H1 (cell line): ENCODE measurements at regions not wholly inside any gene's neighbourhood (a gene's known extent, or its start where the extent isn't known, plus 50 kb on each side); places are given as distances from the start of the nearest gene placed in this dataset.

Experiments used
- CTCF ChIA-PET: fragments of 300-600 bp; sonication (Branson Sonifier 250); formaldehyde crosslinking; loops from one replicate; lab custom pipeline; 2021; ENCODE audit not compliant: partially characterized antibody; lab: Charles Lee
- POLR2A ChIA-PET: fragments of 300-600 bp; sonication (Branson Sonifier 250); formaldehyde crosslinking; loops from one replicate; lab custom pipeline; 2021; ENCODE audit warnings: inconsistent platforms; ENCODE audit not compliant: partially characterized antibody; lab: Charles Lee
- DNase-seq, 2 experiments: peaks; one replicate each; pipeline versions ENCODE4 v3.0.0 to v3.0.0-alpha.2; 2010 to 2022; ENCODE audit warnings: low spot score in 2 of 2, low read depth in 1 of 2, mixed read lengths in 1 of 2
- FAIRE-seq: peaks from 2 replicates; lab custom pipeline; 2011; peaks lifted over from hg19 to GRCh38; lab: Jason Lieb, UNC
- H2AFZ ChIP-seq: 2 replicates; pipeline ENCODE4 v1.8.1; 2012; ENCODE audit warnings: low read length, inconsistent platforms
- H2AK5ac ChIP-seq: 2 replicates; pipeline ENCODE4 v1.6.1; 2013; ENCODE audit warnings: low read depth, low read length
- H2BK120ac ChIP-seq: replicated peaks from 2 replicates; pipeline ENCODE3; 2013; ENCODE audit warnings: low read depth, low read length, inconsistent platforms
- H2BK12ac ChIP-seq: 2 replicates; pipeline ENCODE4 v1.6.1; 2013; ENCODE audit warnings: low read depth, low read length
- H2BK15ac ChIP-seq: 2 replicates; pipeline ENCODE4 v1.6.1; 2013; ENCODE audit warnings: low read length
- H2BK20ac ChIP-seq: 2 replicates; pipeline ENCODE4 v1.6.1; 2013; ENCODE audit warnings: low read length
- H2BK5ac ChIP-seq: 2 replicates; pipeline ENCODE4 v1.6.1; 2013; ENCODE audit warnings: low read depth, low read length
- H3K14ac ChIP-seq: 2 replicates; pipeline ENCODE4 v1.6.1; 2013; ENCODE audit warnings: inconsistent platforms; ENCODE audit not compliant: insufficient read length
- H3K18ac ChIP-seq: 2 replicates; pipeline ENCODE4 v1.6.1; 2013; ENCODE audit warnings: low read length; ENCODE audit errors: extremely low read depth
- H3K23ac ChIP-seq: 2 replicates; pipeline ENCODE4 v1.6.1; 2013; ENCODE audit warnings: inconsistent platforms; ENCODE audit not compliant: insufficient read length
- H3K23me2 ChIP-seq: 2 replicates; pipeline ENCODE4 v1.6.1; 2013; ENCODE audit warnings: low read depth, low read length
- H3K27ac ChIP-seq: 2 replicates; pipeline ENCODE4 v1.6.1; 2011; ENCODE audit warnings: low read depth, low read length, inconsistent platforms
- H3K27me3 ChIP-seq, 4 experiments: replicated peaks in 1 of 4; 1 replicate in 1 of 4; 2 replicates in 3 of 4; pipeline versions ENCODE4 v1.6.1 to v1.8.1; 2011 to 2013; ENCODE audit warnings: low read length in 3 of 4, mild to moderate bottlenecking in 3 of 4, inconsistent platforms in 2 of 4, mixed read lengths in 2 of 4, moderate library complexity in 1 of 4; ENCODE audit not compliant: control insufficient read depth in 3 of 4, insufficient read depth in 3 of 4; ENCODE audit errors: extremely low read depth in 1 of 4
- H3K36me3 ChIP-seq, 4 experiments: 2 replicates each; pipeline versions ENCODE4 v1.6.1 to v1.8.1; 2011 to 2013; ENCODE audit warnings: mild to moderate bottlenecking in 4 of 4, low read length in 3 of 4, moderate library complexity in 2 of 4, control low read depth in 1 of 4, inconsistent platforms in 1 of 4; ENCODE audit not compliant: insufficient read depth in 4 of 4, control insufficient read depth in 2 of 4
- H3K4ac ChIP-seq: replicated peaks from 2 replicates; pipeline ENCODE3; 2013; ENCODE audit warnings: low read length, low read depth, mixed read lengths, inconsistent platforms; ENCODE audit not compliant: insufficient read length
- H3K4me1 ChIP-seq, 4 experiments: replicated peaks in 1 of 4; 1 replicate in 1 of 4; 2 replicates in 3 of 4; pipeline versions ENCODE4 v1.6.1 to v1.8.1; 2011 to 2013; ENCODE audit warnings: low read length in 3 of 4, inconsistent platforms in 2 of 4, mixed read lengths in 1 of 4; ENCODE audit not compliant: insufficient read depth in 4 of 4, control insufficient read depth in 3 of 4
- H3K4me2 ChIP-seq, 2 experiments: 2 replicates each; pipeline versions ENCODE4 v1.6.1 to v1.8.1; 2011 to 2013; ENCODE audit warnings: low read depth in 2 of 2, low read length in 2 of 2, control low read depth in 1 of 2, inconsistent platforms in 1 of 2, mild to moderate bottlenecking in 1 of 2; ENCODE audit not compliant: insufficient read depth in 1 of 2
- H3K4me3 ChIP-seq, 4 experiments: fragments of 200-600, 300-600 bp in 1 of 4; sonication (generic), shearing (Covaris generic), sonication (Bioruptor Twin) in 1 of 4; 2 replicates each; pipeline versions ENCODE4 v1.5.1 to v1.8.1; 2011 to 2016; ENCODE audit warnings: low read length in 4 of 4, low read depth in 3 of 4, control low read depth in 2 of 4, inconsistent platforms in 2 of 4, mild to moderate bottlenecking in 2 of 4, mixed read lengths in 1 of 4, moderate library complexity in 1 of 4; ENCODE audit not compliant: insufficient read depth in 2 of 4; ENCODE audit errors: extremely low read depth in 1 of 4
- H3K56ac ChIP-seq: replicated peaks from 2 replicates; pipeline ENCODE3; 2013; ENCODE audit warnings: low read depth, mild to moderate bottlenecking, mixed read lengths, low read length, inconsistent platforms; ENCODE audit not compliant: insufficient read length
- H3K79me1 ChIP-seq: 2 replicates; pipeline ENCODE4 v1.6.1; 2013; ENCODE audit warnings: low read depth, low read length, control low read depth
- H3K79me2 ChIP-seq, 2 experiments: 2 replicates each; pipeline versions ENCODE4 v1.6.1 to v1.8.1; 2012 to 2013; ENCODE audit warnings: low read length in 2 of 2, mild to moderate bottlenecking in 2 of 2, inconsistent platforms in 1 of 2; ENCODE audit not compliant: insufficient read depth in 2 of 2, control insufficient read depth in 1 of 2
- H3K9ac ChIP-seq, 4 experiments: replicated peaks in 1 of 4; 1 replicate in 1 of 4; 2 replicates in 3 of 4; pipeline versions ENCODE4 v1.6.1 to v1.8.1; 2011 to 2013; ENCODE audit warnings: low read depth in 3 of 4, low read length in 3 of 4, control low read depth in 2 of 4, mild to moderate bottlenecking in 2 of 4, moderate library complexity in 2 of 4, inconsistent platforms in 1 of 4; ENCODE audit errors: extremely low read depth in 1 of 4
- H3K9me3 ChIP-seq, 2 experiments: 2 replicates each; pipeline versions ENCODE4 v1.6.1 to v1.8.1; 2012 to 2013; ENCODE audit warnings: mild to moderate bottlenecking in 2 of 2, moderate library complexity in 2 of 2, control low read depth in 1 of 2, inconsistent platforms in 1 of 2, low read depth in 1 of 2, low read length in 1 of 2, mixed read lengths in 1 of 2; ENCODE audit not compliant: insufficient read depth in 2 of 2
- H4K20me1 ChIP-seq, 2 experiments: replicated peaks in 1 of 2; 2 replicates each; pipeline versions ENCODE3 to v1.8.1; 2011 to 2013; ENCODE audit warnings: inconsistent platforms in 2 of 2, low read length in 2 of 2, mild to moderate bottlenecking in 1 of 2; ENCODE audit not compliant: insufficient read depth in 2 of 2, control insufficient read depth in 1 of 2
- H4K5ac ChIP-seq: 2 replicates; pipeline ENCODE4 v1.6.1; 2013; ENCODE audit warnings: low read length, low read depth, mixed read lengths, inconsistent platforms; ENCODE audit not compliant: insufficient read length
- H4K8ac ChIP-seq: 2 replicates; pipeline ENCODE4 v1.8.0; 2013; ENCODE audit warnings: mild to moderate bottlenecking, moderate library complexity, low read length, inconsistent platforms; ENCODE audit not compliant: insufficient read depth; ENCODE audit errors: extremely low read depth
- H4K91ac ChIP-seq: replicated peaks from 2 replicates; pipeline ENCODE3; 2013; ENCODE audit warnings: low read length, mixed read lengths, inconsistent platforms; ENCODE audit not compliant: insufficient read length
- EGR1 ChIP-seq: IDR thresholded peaks from 2 replicates; pipeline ENCODE4 v1.6.1; 2011; ENCODE audit warnings: low read depth, low read length, borderline replicate concordance
- EP300 ChIP-seq, 2 experiments: IDR thresholded peaks; 1 replicate in 1 of 2; 2 replicates in 1 of 2; pipeline ENCODE4 v1.6.1; 2011 to 2012; ENCODE audit warnings: low read depth in 2 of 2, low read length in 2 of 2, mild to moderate bottlenecking in 2 of 2, borderline replicate concordance in 1 of 2, inconsistent platforms in 1 of 2, moderate library complexity in 1 of 2
- EZH2 ChIP-seq: fragments of 200-600 bp; sonication (generic); IDR thresholded peaks from 2 replicates; pipeline ENCODE4 v1.7.1; 2012; ENCODE audit warnings: low read depth, mild to moderate bottlenecking, moderate library complexity, low read length, inconsistent platforms; ENCODE audit not compliant: severe bottlenecking
- GTF2F1 ChIP-seq: IDR thresholded peaks from 2 replicates; pipeline ENCODE4 v1.6.1; 2012; ENCODE audit warnings: low read depth, low read length, improper control_type of control experiment, borderline replicate concordance
- JUND ChIP-seq: IDR thresholded peaks from 2 replicates; pipeline ENCODE4 v1.6.1; 2011; ENCODE audit warnings: mild to moderate bottlenecking, improper control_type of control experiment, low read length
- KDM4A ChIP-seq: IDR thresholded peaks from one replicate; pipeline ENCODE4 v1.7.1; 2012; ENCODE audit warnings: low read depth, mild to moderate bottlenecking, moderate library complexity, low read length, inconsistent platforms; ENCODE audit not compliant: severe bottlenecking
- KDM5A ChIP-seq: fragments of 200-600 bp; IDR thresholded peaks from 2 replicates; pipeline ENCODE4 v1.7.1; 2012; ENCODE audit warnings: mild to moderate bottlenecking, low read length, inconsistent platforms, mixed read lengths
- SIRT6 ChIP-seq: IDR thresholded peaks from one replicate; pipeline ENCODE4 v1.7.1; 2012; ENCODE audit warnings: low read length, inconsistent platforms
- SIX5 ChIP-seq: IDR thresholded peaks from 2 replicates; pipeline ENCODE4 v1.6.1; 2011; ENCODE audit warnings: mild to moderate bottlenecking, low read depth, low read length
- SP4 ChIP-seq: IDR thresholded peaks from 2 replicates; pipeline ENCODE4 v1.6.1; 2012; ENCODE audit warnings: low read length, inconsistent platforms
- SRF ChIP-seq: IDR thresholded peaks from 2 replicates; pipeline ENCODE4 v1.6.1; 2011; ENCODE audit warnings: mild to moderate bottlenecking, low read depth, low read length, moderate library complexity
- TAF7 ChIP-seq: optimal IDR thresholded peaks from 2 replicates; pipeline ENCODE3; 2011; ENCODE audit warnings: low read depth, mild to moderate bottlenecking, inconsistent platforms, low read length, moderate library complexity, borderline replicate concordance
- ZNF274 ChIP-seq: IDR thresholded peaks from 2 replicates; pipeline ENCODE4 v1.7.0; 2012; ENCODE audit warnings: low read length, borderline replicate concordance; ENCODE audit errors: extremely low read depth
- WGBS, 2 experiments: shearing (Covaris generic) in 1 of 2; methylation state at CpG; one replicate each; pipeline versions ENCODE4 v1.1.6 to v1.1.7; 2013 to 2015; ENCODE audit warnings: low lambda C conversion rate in 2 of 2, mixed read lengths in 2 of 2, inconsistent platforms in 1 of 2, low coverage in 1 of 2, missing lambda C conversion rate in 1 of 2; ENCODE audit not compliant: insufficient replicate concordance in 2 of 2, insufficient coverage in 1 of 2, insufficient read length in 1 of 2; ENCODE audit errors: extremely low coverage in 1 of 2, missing lambda C conversion rate in 1 of 2; 5-methylcytosine and 5-hydroxymethylcytosine counted together
- TF ChIP-seq, protein P1 (sequence below): IDR thresholded peaks from 2 replicates; pipeline ENCODE4 v1.6.1; 2012; ENCODE audit warnings: low read length, inconsistent platforms

DNA sequence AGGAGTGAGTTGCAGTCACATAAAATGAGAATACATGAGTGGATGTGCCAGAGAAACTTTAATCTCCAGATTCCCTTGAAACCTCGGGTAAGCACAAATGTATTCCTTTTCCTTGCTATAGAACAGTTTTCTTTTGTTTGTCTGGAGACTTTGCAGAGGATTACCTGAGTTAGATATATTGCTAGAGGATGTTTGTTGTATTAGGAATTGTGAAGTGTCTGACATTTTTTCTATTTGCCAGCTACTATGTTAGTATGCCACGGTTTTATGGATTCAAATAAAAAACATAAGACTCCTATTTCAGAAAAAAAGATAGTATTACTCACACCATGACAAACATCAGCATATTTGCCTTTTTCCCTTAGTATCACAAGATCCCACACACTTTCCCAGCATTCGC, 844.9 kb upstream of the SLITRK5 start:
- no peak overlapping the region for H3K27ac ChIP-seq
- no peak overlapping the region for H3K4me2 ChIP-seq
- WGBS, 2 experiments, result 85% methylated on average over 3 of the region's 3 CpGs; no CpG with 5 or more reads in 1 of the 2 experiments
- H3K9me3 ChIP-seq, result no peaks in the 10 kb centered on the region
- H4K8ac ChIP-seq, result no peak overlapping the region
- H3K79me1 ChIP-seq, result no peaks in the 10 kb centered on the region
- no peak overlapping the region for H3K18ac ChIP-seq
- H2BK12ac ChIP-seq, result no peak overlapping the region
- H3K4ac ChIP-seq, result no peak overlapping the region
- H3K23me2 ChIP-seq, result no peaks in the 10 kb centered on the region
- H3K56ac ChIP-seq, result no peak overlapping the region
- no peak overlapping the region for H2BK5ac ChIP-seq
- H3K23ac ChIP-seq, result no peak overlapping the region
- no peak overlapping the region for H2AK5ac ChIP-seq
- no peak overlapping the region for H3K14ac ChIP-seq
- no peak overlapping the region for H3K9ac ChIP-seq
- DNase-seq (no peak), FAIRE-seq (no peak)
- H2BK120ac ChIP-seq, result no peak overlapping the region
- H2BK15ac ChIP-seq, result no peak overlapping the region
- no peak overlapping the region for H3K4me3 ChIP-seq
- H2BK20ac ChIP-seq, result no peak overlapping the region
- peaks cover 0 to 4% (median 0%) of the 10 kb centered on the region in 4 experiments; a peak in 2 of 7 replicates for H3K4me1 ChIP-seq
- POLR2A ChIA-PET, result no interaction called here
- H3K79me2 ChIP-seq, result no peaks in the 10 kb centered on the region
- no peaks in the 10 kb centered on the region for H4K20me1 ChIP-seq
- CTCF ChIA-PET, result interaction anchor here (1.5 kb wide), 1 partner anchor 33 kb away, joined by 3 read pairs; no protein-coding TSS in a partner anchor
- no peaks in the 10 kb centered on the region for H3K36me3 ChIP-seq
- H4K91ac ChIP-seq, result no peak overlapping the region
- H2AFZ ChIP-seq, result no peak overlapping the region
- H3K27me3 ChIP-seq, result no peaks in the 10 kb centered on the region
- no peak overlapping the region for H4K5ac ChIP-seq
- TF ChIP-seq SP4 (no peak), SIX5 (no peak), JUND (no peak), KDM5A (no peak), GTF2F1 (no peak), SRF (no peak), EGR1 (no peak), EZH2 (no peak), ZNF274 (no peak), KDM4A (no peak), SIRT6 (no peak), EP300 (IDR thresholded peaks at IDR 0.05; ENCODE audit: borderline replicate concordance in 1 of 2, low read depth in 2 of 2, low read length in 2 of 2) (no peak), TAF7 (no peak)
- TF ChIP-seq, protein P1, sequence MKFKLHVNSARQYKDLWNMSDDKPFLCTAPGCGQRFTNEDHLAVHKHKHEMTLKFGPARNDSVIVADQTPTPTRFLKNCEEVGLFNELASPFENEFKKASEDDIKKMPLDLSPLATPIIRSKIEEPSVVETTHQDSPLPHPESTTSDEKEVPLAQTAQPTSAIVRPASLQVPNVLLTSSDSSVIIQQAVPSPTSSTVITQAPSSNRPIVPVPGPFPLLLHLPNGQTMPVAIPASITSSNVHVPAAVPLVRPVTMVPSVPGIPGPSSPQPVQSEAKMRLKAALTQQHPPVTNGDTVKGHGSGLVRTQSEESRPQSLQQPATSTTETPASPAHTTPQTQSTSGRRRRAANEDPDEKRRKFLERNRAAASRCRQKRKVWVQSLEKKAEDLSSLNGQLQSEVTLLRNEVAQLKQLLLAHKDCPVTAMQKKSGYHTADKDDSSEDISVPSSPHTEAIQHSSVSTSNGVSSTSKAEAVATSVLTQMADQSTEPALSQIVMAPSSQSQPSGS, result no peak
